Sigmoid colon (tissue), 4 donors: ENCODE measurements at regions not wholly inside any gene's neighbourhood (a gene's known extent, or its start where the extent isn't known, plus 50 kb on each side); places are given as distances from the start of the nearest gene placed in this dataset.

Experiments
- EP300 ChIP-seq, 4 donors: sonication (generic); formaldehyde crosslinking; IDR thresholded peaks; one replicate each; pipeline ENCODE4 v1.6.1; 2017; ENCODE audit warnings: antibody characterized with exemption in 4 of 4
- POLR2A ChIP-seq, 2 donors: fragments of 450-650 bp; IDR thresholded peaks; one replicate each; pipeline ENCODE4 v1.6.1; 2016; ENCODE audit warnings: antibody characterized with exemption in 2 of 2, mild to moderate bottlenecking in 2 of 2, moderate library complexity in 2 of 2
- POLR2AphosphoS5 ChIP-seq, 4 donors: sonication (generic); formaldehyde crosslinking; IDR thresholded peaks; one replicate each; pipeline ENCODE4 v1.6.1; 2017; ENCODE audit warnings: antibody characterized with exemption in 4 of 4
- TF ChIP-seq, protein P1 (sequence below), 4 experiments: fragments of 450-650 bp in 3 of 4; fragments of 200-600 bp in 1 of 4; IDR thresholded peaks; one replicate each; pipeline ENCODE4 v1.5.1; 2016 to 2019; ENCODE audit warnings: antibody characterized with exemption in 4 of 4, mild to moderate bottlenecking in 3 of 4, moderate library complexity in 2 of 4

DNA sequence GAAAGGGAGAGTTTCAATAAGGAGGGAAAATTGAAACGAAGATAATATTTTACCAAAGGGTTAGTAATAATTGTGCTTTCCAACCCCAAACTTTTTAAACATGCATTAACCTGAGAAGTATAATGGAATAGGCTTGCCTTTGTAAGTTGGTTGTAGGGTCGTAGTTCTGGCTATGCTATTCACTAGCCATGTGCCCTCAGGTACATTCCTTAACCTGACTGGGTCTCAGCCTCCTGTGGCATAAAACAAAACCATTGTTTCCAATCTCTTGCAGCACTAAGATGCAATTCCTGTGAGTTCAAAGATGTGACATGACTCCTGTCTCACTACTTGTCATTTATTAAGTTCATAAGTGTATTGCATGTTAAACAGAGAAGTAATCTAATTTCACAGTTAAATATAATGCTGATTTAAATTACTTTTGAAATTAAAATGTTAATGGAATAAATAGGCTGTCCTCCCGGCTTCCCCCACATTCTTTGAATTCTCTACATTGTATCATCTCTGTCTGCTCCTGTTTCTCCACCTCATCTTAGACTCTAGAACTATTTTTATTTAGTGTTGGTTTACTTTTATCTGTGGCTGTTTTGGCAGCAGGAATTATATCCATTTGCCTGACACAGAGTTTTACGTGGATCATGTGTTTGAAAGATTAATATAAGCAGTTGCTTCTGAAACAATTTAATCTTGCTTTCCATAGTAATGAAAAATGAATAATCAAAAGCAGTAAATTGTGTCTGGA, 216.3 kb downstream of the FAT3 start:
- TF ChIP-seq, protein P1, sequence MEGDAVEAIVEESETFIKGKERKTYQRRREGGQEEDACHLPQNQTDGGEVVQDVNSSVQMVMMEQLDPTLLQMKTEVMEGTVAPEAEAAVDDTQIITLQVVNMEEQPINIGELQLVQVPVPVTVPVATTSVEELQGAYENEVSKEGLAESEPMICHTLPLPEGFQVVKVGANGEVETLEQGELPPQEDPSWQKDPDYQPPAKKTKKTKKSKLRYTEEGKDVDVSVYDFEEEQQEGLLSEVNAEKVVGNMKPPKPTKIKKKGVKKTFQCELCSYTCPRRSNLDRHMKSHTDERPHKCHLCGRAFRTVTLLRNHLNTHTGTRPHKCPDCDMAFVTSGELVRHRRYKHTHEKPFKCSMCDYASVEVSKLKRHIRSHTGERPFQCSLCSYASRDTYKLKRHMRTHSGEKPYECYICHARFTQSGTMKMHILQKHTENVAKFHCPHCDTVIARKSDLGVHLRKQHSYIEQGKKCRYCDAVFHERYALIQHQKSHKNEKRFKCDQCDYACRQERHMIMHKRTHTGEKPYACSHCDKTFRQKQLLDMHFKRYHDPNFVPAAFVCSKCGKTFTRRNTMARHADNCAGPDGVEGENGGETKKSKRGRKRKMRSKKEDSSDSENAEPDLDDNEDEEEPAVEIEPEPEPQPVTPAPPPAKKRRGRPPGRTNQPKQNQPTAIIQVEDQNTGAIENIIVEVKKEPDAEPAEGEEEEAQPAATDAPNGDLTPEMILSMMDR (IDR thresholded peaks at IDR 0.05): no peak
- TF ChIP-seq EP300 (IDR thresholded peaks at IDR 0.05): no peak
- TF ChIP-seq POLR2A (IDR thresholded peaks at IDR 0.05): no peak
- TF ChIP-seq POLR2AphosphoS5 (IDR thresholded peaks at IDR 0.05): no peak
